HL-60 (cell line): ENCODE measurements at regions not wholly inside any gene's neighbourhood (a gene's known extent, or its start where the extent isn't known, plus 50 kb on each side); places are given as distances from the start of the nearest gene placed in this dataset.
"Not testable (repeated sequence)": the region's sequence is repeated elsewhere in the genome, so short reads cannot be mapped to it uniquely, and the experiment has no call there.

ENCODE experiments used
- DNase-seq, 2 experiments: peaks; one replicate each; pipeline ENCODE4 v3.0.0-alpha.2; 2010 to 2020; ENCODE audit warnings: low read depth in 1 of 2, low spot score in 1 of 2
- H3K27ac ChIP-seq: fragments of 250-450 bp; sonication (Bioruptor Pico); replicated peaks from 2 replicates; pipeline ENCODE4 v1.5.1; 2020; ENCODE audit warnings: mild to moderate bottlenecking, moderate library complexity
- H3K27me3 ChIP-seq: fragments of 250-450 bp; sonication (Bioruptor Pico); 2 replicates; pipeline ENCODE4 v1.5.1; 2021; ENCODE audit warnings: mild to moderate bottlenecking, moderate library complexity; ENCODE audit not compliant: insufficient read depth, poor library complexity, severe bottlenecking
- H3K4me3 ChIP-seq: replicated peaks from 2 replicates; pipeline ENCODE4 v1.5.1; 2011; ENCODE audit warnings: mild to moderate bottlenecking, control low read depth, low read length; ENCODE audit not compliant: insufficient read depth
- GABPA ChIP-seq: IDR thresholded peaks from 2 replicates; pipeline ENCODE4 v1.6.1; 2012; ENCODE audit warnings: low read depth
- POLR2AphosphoS5 ChIP-seq: IDR thresholded peaks from 2 replicates; pipeline ENCODE4 v1.6.1; 2012; ENCODE audit warnings: low read depth
- SPI1 ChIP-seq: IDR thresholded peaks from 2 replicates; pipeline ENCODE4 v1.6.1; 2012; ENCODE audit warnings: low read depth, mild to moderate bottlenecking, borderline replicate concordance
- TF ChIP-seq, protein P1 (sequence below): IDR thresholded peaks from one replicate; pipeline ENCODE4 v1.5.1; 2011; ENCODE audit warnings: low read length, control low read depth, inconsistent platforms; ENCODE audit not compliant: insufficient read depth
- TF ChIP-seq, protein P2 (sequence below): IDR thresholded peaks from 2 replicates; pipeline ENCODE4 v1.6.1; 2012; ENCODE audit warnings: low read depth; ENCODE audit not compliant: insufficient replicate concordance

DNA sequence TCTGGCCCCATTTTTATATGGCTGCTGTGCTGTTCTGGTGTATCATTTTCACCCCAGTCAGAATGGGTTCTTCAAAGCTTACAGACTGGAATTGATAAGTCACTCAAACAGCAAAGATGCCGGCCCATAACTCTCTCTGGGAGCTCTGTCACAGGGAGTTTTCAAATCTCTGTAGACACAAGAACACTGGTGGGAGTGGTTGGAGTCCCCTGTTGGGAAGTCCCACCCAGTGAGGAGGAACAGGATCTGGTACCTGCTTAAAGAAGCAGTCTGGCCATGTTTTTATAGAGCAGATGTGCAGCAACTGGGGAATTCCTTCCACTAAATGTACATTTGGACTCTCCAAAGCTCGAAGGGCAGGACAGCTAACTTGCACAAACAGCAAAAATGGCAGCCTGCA, 69.3 kb upstream of the UGT2B7 start:
- TF ChIP-seq, protein P1, sequence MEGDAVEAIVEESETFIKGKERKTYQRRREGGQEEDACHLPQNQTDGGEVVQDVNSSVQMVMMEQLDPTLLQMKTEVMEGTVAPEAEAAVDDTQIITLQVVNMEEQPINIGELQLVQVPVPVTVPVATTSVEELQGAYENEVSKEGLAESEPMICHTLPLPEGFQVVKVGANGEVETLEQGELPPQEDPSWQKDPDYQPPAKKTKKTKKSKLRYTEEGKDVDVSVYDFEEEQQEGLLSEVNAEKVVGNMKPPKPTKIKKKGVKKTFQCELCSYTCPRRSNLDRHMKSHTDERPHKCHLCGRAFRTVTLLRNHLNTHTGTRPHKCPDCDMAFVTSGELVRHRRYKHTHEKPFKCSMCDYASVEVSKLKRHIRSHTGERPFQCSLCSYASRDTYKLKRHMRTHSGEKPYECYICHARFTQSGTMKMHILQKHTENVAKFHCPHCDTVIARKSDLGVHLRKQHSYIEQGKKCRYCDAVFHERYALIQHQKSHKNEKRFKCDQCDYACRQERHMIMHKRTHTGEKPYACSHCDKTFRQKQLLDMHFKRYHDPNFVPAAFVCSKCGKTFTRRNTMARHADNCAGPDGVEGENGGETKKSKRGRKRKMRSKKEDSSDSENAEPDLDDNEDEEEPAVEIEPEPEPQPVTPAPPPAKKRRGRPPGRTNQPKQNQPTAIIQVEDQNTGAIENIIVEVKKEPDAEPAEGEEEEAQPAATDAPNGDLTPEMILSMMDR, result no peak
- no peak for TF ChIP-seq POLR2AphosphoS5
- TF ChIP-seq, protein P2, sequence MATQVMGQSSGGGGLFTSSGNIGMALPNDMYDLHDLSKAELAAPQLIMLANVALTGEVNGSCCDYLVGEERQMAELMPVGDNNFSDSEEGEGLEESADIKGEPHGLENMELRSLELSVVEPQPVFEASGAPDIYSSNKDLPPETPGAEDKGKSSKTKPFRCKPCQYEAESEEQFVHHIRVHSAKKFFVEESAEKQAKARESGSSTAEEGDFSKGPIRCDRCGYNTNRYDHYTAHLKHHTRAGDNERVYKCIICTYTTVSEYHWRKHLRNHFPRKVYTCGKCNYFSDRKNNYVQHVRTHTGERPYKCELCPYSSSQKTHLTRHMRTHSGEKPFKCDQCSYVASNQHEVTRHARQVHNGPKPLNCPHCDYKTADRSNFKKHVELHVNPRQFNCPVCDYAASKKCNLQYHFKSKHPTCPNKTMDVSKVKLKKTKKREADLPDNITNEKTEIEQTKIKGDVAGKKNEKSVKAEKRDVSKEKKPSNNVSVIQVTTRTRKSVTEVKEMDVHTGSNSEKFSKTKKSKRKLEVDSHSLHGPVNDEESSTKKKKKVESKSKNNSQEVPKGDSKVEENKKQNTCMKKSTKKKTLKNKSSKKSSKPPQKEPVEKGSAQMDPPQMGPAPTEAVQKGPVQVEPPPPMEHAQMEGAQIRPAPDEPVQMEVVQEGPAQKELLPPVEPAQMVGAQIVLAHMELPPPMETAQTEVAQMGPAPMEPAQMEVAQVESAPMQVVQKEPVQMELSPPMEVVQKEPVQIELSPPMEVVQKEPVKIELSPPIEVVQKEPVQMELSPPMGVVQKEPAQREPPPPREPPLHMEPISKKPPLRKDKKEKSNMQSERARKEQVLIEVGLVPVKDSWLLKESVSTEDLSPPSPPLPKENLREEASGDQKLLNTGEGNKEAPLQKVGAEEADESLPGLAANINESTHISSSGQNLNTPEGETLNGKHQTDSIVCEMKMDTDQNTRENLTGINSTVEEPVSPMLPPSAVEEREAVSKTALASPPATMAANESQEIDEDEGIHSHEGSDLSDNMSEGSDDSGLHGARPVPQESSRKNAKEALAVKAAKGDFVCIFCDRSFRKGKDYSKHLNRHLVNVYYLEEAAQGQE, result no peak
- no peak for TF ChIP-seq GABPA
- no peak for TF ChIP-seq SPI1
- Histone ChIP-seq H3K27me3 (no peaks in the 10 kb centered on the region), H3K4me3 (no peak overlapping the region), H3K27ac (no peak overlapping the region)
- DNase-seq, result no peak

DNA sequence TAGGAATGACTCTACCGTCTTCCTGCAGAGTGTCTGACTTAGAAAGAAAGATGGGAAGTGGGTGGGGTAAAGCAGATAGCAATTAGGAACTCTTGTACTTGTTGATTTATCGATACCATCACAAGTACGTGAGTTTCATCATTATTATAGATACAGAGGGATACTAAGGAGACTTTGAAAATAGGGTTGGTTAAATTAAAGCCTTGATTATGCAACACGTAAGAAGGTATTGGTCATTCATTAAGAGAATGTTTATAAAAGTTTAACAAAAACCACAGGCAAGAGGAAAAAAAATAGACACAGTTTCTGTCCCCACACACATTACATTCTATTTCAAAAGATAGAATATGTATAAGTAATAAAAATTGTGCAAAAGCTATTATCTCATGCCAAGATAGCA, 65.9 kb upstream of the UGT2B7 start:
- H3K27ac ChIP-seq, result no peak overlapping the region
- no peak for DNase-seq
- H3K4me3 ChIP-seq, result no peak overlapping the region
- no peaks in the 10 kb centered on the region for H3K27me3 ChIP-seq
- TF ChIP-seq, protein P1, result no peak
- TF ChIP-seq, protein P2, result no peak
- TF ChIP-seq SPI1 (no peak), POLR2AphosphoS5 (no peak), GABPA (no peak)

DNA sequence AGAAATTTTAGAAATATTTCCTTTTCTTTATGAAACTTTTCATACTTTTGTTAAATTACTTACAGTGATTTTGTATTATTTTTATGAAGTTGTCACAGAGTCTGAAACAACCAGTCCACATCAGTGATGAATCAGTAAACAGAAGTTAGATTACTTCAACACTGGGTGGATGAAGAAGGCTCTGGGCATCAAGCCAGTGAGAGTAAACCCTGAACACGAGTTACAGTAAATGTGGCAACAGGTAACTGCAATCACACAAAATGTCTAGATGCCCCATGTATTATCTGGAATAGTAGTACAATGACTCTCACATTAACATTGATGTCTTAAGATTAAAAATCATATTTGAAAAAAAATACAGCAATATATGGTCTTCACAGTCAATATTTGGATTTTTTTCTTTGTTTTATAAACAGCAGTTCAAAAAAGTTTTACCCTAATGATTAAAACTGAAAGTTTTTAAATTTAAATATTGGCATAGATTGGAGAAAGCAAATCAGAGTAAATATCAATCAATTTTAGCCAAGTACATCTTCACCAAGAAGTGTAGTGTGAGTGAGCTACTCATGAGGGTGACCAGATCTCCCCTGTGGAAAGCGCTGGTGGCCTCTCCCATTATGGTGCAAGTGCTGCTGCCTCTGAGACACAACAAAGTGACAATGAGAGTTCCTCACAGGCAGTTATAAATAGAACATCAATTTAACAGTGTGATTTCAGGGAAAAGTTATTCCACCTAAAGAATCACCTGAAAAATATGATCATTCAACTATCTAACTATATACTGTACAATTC, 63.2 kb upstream of the UGT2B7 start:
- H3K27ac ChIP-seq, result no peak overlapping the region
- no peak for DNase-seq
- TF ChIP-seq, protein P2, result no peak
- TF ChIP-seq POLR2AphosphoS5, result no peak
- TF ChIP-seq SPI1, result no peak
- no peak for TF ChIP-seq GABPA
- TF ChIP-seq, protein P1, result no peak
- H3K4me3 ChIP-seq, result no peak overlapping the region
- no peaks in the 10 kb centered on the region for H3K27me3 ChIP-seq

DNA sequence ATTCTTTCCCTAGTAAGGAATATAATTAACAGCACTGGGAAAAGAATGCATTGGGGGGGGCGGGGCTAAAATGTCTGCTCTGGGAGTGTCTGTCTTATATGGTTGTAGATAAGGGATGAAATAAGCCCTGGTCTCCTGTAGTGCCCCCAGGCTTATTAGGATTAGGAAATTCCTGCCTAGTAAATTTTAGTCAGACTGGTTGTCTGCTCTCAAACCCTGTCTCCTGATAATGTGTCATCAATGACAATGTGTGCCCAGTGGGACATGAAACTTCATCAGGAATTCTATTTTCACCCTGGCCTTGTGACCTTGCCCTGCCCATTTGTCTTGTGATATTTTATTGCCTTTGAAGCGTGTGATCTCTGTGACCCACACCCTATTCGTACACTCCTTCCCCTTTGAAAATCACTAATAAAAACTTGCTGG, 61.9 kb upstream of the UGT2B7 start:
- DNase-seq, H3K27me3 ChIP-seq, H3K4me3 ChIP-seq, H3K27ac ChIP-seq: not testable (repeated sequence)
